KBM-7 (cell line): ENCODE measurements at regions not wholly inside any gene's neighbourhood (a gene's known extent, or its start where the extent isn't known, plus 50 kb on each side); places are given as distances from the start of the nearest gene placed in this dataset.
"Not testable (repeated sequence)": the region's sequence is repeated elsewhere in the genome, so short reads cannot be mapped to it uniquely, and the experiment has no call there.

Experiments used
- DNase-seq: peaks from one replicate; pipeline ENCODE4 v3.0.0-alpha.2; 2015
- in situ Hi-C: fragments of 300-500 bp; cut with MboI; formaldehyde crosslinking; loops from 2 replicates; pipeline ENCODE4 v1.14.3; 2020; ENCODE audit warnings: low sequenced_read_pairs, low pct_unique_long_range_greater_than_20kb, mixed read lengths

DNA sequence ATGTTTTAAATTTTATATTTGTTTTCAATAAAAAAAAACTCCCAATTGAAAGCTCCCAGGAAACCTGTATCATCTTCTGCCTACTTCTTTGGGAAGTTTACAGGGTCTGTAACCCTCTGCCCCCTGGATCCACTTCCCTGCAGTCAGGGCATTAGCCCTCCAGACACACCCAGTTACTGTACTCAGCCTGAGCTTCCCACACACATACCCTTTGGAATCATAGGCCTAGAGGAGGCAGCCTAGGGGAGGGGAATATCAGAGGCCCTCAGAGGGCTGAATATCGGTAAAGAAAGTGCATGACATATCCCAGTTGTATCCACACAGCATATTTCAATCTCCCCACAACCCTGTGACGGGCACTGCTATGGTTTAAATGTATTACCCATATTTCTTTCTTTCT, 56.2 kb upstream of the TFPI start:
- in situ Hi-C loops, DNase-seq: not testable (repeated sequence)

- in situ Hi-C loops = no loop called here
Observed at GRCh38 chr2:187612857-187613256, 58.6 kb upstream of the TFPI start.

DNA sequence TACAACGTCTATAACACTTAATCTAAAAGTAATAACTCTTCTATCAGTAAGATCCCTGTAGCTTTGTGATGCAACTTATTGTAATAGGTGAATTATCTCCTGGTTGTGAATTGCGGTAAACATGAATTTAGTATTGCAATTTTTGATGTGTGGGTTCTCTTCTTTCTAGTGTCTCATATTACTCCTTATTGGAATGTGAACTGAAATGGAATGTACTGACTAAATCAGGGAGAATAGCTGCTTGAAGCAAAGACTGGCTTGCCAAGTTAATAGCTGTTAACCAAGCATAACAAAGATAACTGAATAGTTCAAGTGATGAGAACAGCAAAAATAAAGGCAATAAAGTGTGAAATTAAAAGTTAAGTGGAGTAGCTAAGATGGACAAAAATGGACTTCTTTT, 60.5 kb upstream of the TFPI start:
- no peak for DNase-seq
- in situ Hi-C loops = no loop called here

More at GRCh38 chr2:187612857-187613256, 58.6 kb upstream of the TFPI start:
- DNase-seq = no peak

GRCh38 chr2:187615364-187615763, 61.1 kb upstream of the TFPI start:
- DNase-seq = no peak
- in situ Hi-C loops = no loop called here

DNA sequence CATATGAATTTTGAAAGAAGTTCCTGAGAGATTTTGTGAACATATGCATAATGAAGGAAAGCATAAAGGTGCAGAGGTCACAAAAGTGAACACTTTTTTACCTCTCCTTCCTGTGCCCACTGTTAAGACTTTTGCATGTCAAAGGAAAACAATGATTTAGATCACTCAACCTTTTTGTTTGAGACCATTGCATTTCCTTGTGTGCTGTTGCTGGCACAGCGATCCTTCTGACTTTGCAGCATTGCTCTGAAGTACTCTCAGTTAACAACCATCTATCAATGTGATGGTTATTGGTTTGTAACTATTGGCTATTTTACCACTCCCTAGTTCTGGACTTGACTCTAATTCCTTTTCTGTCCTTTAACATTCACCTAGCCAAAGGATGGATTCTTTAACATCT, 61.7 kb upstream of the TFPI start:
- in situ Hi-C loops = no loop called here

DNA sequence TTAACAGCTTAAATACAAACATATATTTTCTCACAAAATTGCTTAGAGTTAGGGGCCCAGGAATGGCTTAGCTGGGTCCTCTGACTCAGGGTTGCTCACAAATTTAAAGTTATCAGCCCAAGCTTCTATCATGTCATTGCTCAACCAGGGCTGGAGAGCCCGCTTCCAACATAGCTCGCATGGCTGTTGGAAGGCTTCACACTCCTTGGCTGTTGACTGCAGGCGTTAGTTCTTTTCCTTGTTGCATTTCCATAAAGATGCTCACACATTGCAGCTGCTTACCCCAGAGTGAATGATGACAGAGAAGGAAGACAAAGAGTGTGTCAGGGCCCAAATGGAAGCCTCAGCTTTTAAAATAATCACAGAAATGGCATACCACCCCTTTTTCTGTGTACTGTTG, 62.9 kb upstream of the TFPI start:
- DNase-seq = no peak
- in situ Hi-C loops = no loop called here

More for the DNA sequence above, 61.7 kb upstream of the TFPI start:
- no peak for DNase-seq

DNA sequence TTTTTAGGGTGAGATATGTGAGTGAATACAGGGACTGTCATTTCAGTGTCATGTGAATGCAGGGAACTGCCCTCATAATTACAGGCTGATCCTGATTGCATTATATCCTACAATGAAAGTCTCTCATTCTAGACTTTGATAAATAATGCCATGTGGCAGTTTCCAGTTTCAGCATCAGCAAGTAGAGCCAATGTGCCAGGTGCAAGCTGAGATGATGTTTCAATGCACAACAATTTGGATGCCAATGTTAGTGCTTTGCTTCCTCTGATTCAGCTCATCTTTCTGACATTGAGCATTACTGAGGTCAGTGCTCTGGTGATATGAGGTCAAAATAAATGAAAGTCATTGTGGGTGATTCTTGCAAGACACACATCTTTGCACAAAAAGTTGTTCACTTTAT, 63.7 kb upstream of the TFPI start:
- DNase-seq = no peak
- in situ Hi-C loops = no loop called here

DNA sequence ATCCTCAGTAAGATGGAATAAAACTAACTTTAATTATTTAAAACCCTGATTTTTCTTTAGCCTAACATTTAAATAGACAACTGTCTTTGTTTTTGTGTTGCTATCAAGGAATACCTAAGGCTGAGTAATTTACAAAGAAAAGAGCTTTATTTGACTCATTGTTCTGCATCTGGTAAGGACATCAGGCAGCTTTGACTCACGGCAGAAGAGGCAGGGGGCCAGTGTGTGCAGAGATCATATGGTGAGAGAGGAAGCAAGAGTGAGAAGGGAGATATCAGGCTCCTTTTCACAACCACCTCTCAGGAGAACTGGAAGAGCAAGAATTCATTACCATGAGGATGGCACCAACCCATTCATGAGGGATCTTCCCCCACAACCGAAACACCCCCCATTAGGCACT, 64.6 kb upstream of the TFPI start:
- in situ Hi-C loops = no loop called here
- no peak for DNase-seq

- DNase-seq = no peak
- in situ Hi-C loops = no loop called here
Observed at GRCh38 chr2:187627153-187627552, 72.9 kb upstream of the TFPI start.

GRCh38 chr2:187636731-187637391, 82.6 kb upstream of the TFPI start:
- DNase-seq, in situ Hi-C loops: not testable (repeated sequence)

GRCh38 chr2:187637392-187637740, 83.1 kb upstream of the TFPI start:
- DNase-seq, in situ Hi-C loops: not testable (repeated sequence)

DNA sequence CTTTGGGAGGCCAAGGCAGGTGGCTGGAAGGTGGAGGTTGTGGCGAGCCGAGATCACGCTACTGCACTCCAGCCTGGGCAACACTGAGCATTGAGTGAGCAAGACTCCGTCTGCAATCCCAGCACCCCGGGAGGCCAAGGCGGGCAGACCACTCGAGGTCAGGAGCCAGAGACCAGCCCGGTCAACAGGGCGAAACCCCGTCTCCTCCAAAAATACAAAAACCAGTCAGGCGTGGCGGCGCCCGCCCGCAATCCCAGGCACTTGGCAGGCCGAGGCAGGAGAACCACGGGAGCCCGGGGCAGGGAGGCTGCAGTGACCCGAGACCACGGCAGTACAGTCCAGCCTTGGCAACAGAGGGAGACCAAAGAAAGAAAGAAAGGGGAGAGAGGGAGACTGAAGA, 83.5 kb upstream of the TFPI start:
- not testable (repeated sequence) for DNase-seq

DNA sequence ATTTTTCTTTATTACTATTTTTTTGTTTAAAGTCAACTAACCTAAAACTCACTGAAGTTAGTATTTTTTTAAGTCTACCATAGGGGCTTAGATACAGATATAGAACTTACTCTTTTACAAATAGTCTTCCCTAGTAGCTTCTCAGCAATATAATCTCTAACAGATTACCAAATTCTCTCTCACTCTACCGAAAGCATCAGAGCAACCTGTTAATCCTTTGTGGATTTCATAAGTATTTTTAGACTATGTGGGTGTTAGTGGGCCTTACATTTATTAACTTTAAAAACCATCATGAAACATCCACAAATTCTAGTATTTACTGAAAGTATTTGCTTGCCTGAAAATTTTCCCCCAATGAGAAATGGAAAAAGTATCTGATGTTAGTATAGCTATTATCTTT, 84.6 kb upstream of the TFPI start:
- no peak for DNase-seq
- in situ Hi-C loops = no loop called here

More for the DNA sequence above, 83.5 kb upstream of the TFPI start:
- in situ Hi-C loops = not testable (repeated sequence)

DNA sequence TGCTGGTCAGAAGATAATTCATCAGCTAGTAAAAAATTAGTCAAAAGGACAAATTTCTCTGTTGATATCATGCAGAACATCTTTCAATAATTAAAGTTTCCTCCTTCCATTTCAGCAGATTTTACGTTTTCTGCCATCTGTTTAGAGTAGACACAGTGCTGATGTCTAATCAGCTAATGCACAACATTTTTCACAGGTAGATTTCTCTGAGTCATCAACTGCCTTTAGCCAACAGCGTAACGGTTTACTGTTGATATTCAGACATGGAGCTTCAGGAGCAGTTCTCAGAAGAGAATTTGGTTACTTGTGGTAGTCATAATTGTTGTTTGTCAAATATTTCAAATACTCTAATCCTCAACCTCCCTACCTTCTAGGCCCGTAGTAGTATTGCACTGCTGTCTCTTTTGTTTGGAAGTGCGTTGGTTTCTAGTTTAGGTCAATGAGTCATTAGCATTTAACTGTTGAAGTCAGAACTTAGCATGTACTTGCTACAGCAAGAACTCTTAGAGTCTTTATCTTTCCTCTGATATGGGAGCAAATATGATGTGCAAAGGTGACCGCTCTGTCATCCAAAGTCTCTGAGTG, 86.8 kb upstream of the TFPI start:
- in situ Hi-C loops = no loop called here
- no peak for DNase-seq

GRCh38 chr2:187642498-187642897, 88.3 kb upstream of the TFPI start:
- DNase-seq = no peak

GRCh38 chr2:187644486-187644885, 90.3 kb upstream of the TFPI start:
- in situ Hi-C loops = no loop called here
- DNase-seq = no peak

More at GRCh38 chr2:187642498-187642897, 88.3 kb upstream of the TFPI start:
- in situ Hi-C loops = no loop called here

DNA sequence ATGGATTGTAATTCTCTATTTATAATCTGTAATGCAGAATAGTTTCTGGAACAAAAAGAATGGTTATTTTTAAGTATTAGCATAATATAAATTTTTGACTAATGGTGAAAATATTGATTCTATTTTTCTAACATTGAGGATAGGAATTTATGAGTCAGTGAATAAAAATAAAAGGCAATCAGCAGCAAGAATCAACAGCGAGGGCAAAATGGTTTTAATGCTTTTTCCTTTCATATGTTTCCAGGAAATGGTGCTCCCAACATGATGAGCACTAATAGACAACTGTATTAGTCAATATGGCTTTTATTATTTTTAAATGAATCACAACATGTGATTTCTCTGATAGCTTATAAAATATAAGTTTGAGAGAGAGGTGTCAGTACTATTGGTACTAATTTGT, 90.7 kb upstream of the TFPI start:
- no peak for DNase-seq
- in situ Hi-C loops = no loop called here

DNA sequence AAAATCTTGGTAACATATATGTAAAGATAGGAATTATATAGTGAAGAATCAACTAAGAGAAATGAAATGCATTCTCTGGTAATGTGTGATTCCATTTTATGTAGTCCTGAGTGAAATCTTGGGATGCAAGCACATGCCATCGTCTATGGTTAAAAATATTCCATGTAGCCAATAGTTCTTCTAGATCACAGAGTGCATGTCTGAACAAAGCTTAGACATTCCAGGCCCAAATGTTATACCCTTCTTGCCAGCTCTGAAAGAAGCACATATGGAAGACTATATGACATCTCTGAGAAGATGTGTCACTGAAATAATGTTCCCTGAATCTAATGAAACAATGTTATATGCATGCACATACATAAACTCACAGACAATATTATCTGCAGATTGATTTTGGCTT, 92.3 kb upstream of the TFPI start:
- in situ Hi-C loops = no loop called here
- DNase-seq = no peak

DNA sequence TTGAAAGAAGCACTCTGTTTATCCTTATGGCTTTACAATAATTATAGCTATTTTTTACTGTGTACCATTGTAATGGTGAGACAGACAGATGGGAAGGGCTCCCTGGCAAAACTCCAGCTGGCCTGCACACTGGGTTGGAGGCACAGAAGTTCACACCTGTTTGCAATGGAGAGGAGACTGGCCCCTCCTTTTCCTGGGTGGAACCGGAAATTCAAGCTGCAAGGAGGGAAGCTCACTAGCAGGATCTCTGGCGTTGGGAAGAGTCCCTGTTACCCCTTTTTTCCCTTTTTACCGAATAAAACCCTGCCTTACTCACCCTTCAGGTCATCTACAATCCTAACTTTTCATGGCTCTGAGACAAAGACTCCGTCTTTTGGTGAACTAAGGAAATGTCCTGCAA, 100.3 kb upstream of the TFPI start:
- in situ Hi-C loops = no loop called here
- no peak for DNase-seq

DNA sequence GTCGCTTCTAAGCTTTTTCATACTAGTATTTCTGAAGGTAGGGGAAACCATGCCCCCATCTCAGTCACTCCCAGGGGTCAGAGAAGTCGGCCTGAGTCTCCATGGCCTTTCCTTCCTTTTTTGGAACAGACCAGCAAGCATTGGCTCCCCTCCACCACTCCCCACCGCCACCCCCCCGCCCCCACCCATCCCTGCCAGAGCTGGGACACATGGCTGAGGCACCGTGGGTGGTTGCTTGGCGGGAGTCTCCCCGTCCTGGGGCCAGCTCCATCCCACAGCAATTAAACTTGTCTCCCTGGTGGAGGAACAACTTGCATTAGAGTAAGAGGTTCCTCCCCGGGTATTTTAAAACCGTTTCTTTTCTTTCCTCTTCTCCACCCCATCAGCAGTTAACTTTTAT, 100.8 kb upstream of the TFPI start:
- in situ Hi-C loops = no loop called here
- no peak for DNase-seq

DNA sequence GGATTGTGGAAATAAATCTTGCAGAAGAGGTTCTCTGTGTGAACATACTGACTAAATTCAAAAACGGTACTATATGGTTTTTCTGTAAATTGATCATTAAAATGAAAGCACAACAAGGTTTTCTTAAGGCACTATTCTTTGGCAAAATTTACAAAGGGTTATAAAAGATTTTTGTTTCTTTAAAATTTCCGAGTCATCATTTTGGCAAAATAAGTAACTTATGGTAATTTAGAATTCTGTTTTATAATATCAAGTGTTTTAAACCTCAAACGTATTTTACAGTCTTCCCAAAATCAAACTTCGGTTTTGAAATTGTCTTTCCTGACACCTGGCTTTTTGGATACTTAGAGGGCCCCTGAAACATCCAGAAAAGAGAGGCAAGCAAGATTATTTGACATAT, 101.9 kb upstream of the TFPI start:
- in situ Hi-C loops = no loop called here
- no peak for DNase-seq
